AG08395 (cell line): ENCODE measurements at regions not wholly inside any gene's neighbourhood (a gene's known extent, or its start where the extent isn't known, plus 50 kb on each side); places are given as distances from the start of the nearest gene placed in this dataset.
A peak's percentile ranks its signal among the peaks of the same experiment; 100 is the strongest.
"Not testable (repeated sequence)": the region's sequence is repeated elsewhere in the genome, so short reads cannot be mapped to it uniquely, and the experiment has no call there.

ENCODE experiments used
- DNase-seq: peaks from one replicate; pipeline ENCODE4 v3.0.0; 2012; ENCODE audit warnings: mixed read lengths, low spot score

- DNase-seq, result no peak
Measured at GRCh38 chr4:188663369-188663768, 524.1 kb downstream of the TRIML1 start.

- DNase-seq, result no peak
Measured at GRCh38 chr4:188665491-188666457, 526.5 kb downstream of the TRIML1 start.

GRCh38 chr4:188678691-188679090 lies 539.5 kb downstream of the TRIML1 start:
- not testable (repeated sequence) for DNase-seq

- no peak for DNase-seq
Measured at GRCh38 chr4:188680004-188680666, 540.9 kb downstream of the TRIML1 start.

GRCh38 chr4:188680667-188681063 lies 541.4 kb downstream of the TRIML1 start:
- DNase-seq, result no peak

- no peak for DNase-seq
Measured at GRCh38 chr4:188682321-188682720, 543.1 kb downstream of the TRIML1 start.

GRCh38 chr4:188683571-188683970 lies 544.3 kb downstream of the TRIML1 start:
- no peak for DNase-seq

GRCh38 chr4:188688956-188689355 lies 549.7 kb downstream of the TRIML1 start:
- DNase-seq, result no peak

- DNase-seq, result peak; percentile 3
Measured at GRCh38 chr4:188691811-188692210, 552.6 kb downstream of the TRIML1 start.

- DNase-seq, result no peak
Measured at GRCh38 chr4:188695261-188695660, 556.0 kb downstream of the TRIML1 start.

- DNase-seq, result no peak
Measured at GRCh38 chr4:188697243-188697642, 558.0 kb downstream of the TRIML1 start.

GRCh38 chr4:188701952-188702351 lies 562.7 kb downstream of the TRIML1 start:
- DNase-seq, result no peak

- no peak for DNase-seq
Measured at GRCh38 chr4:188704288-188704687, 565.0 kb downstream of the TRIML1 start.

GRCh38 chr4:188707036-188707435 lies 567.8 kb downstream of the TRIML1 start:
- no peak for DNase-seq

GRCh38 chr4:188714501-188714900 lies 575.3 kb downstream of the TRIML1 start:
- peak; percentile 44 for DNase-seq

- DNase-seq, result peak; percentile 74
Measured at GRCh38 chr4:188714907-188715306, 575.7 kb downstream of the TRIML1 start.

- DNase-seq, result no peak
Measured at GRCh38 chr4:188717661-188718060, 578.4 kb downstream of the TRIML1 start.

- no peak for DNase-seq
Measured at GRCh38 chr4:188719794-188720193, 580.6 kb downstream of the TRIML1 start.

GRCh38 chr4:188722911-188723310 lies 583.7 kb downstream of the TRIML1 start:
- peak; percentile 14 for DNase-seq

GRCh38 chr4:188727746-188728145 lies 588.5 kb downstream of the TRIML1 start:
- DNase-seq, result no peak

GRCh38 chr4:188728359-188728758 lies 589.1 kb downstream of the TRIML1 start:
- no peak for DNase-seq

GRCh38 chr4:188732131-188732530 lies 592.9 kb downstream of the TRIML1 start:
- DNase-seq, result no peak

GRCh38 chr4:188735082-188735481 lies 595.8 kb downstream of the TRIML1 start:
- no peak for DNase-seq
